ENCODE measurements at regions not wholly inside any gene's neighbourhood (a gene's known extent, or its start where the extent isn't known, plus 50 kb on each side); places are given as distances from the start of the nearest gene placed in this dataset.

DNA sequence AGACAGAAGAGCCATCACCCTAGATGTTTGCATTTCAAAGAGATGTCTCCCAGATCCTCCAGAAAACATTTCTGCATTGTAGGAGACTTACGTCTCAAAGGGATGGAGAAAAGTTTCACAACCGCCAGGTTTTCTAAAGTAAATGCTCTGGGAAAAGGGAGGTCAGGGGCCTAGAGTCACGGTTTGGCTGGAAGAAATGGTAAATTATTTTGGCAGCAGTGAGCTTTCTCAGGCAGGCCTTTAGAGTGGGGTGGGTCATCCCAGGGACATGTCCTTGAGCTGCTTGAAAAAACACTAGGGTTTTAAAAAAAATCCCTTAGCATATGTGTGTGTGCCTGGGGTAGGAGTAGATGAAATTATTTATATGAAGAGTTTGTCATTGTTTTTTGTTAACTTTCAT, 728.8 kb downstream of the TYW1 start:
- Mint-ChIP-seq H3K27me3 (ENCODE audit: low read depth, unreplicated experiment) (no peaks in the 10 kb centered on the region), H3K9me3 (ENCODE audit: unreplicated experiment) (peaks cover 15% of the 10 kb centered on the region), H3K36me3 (ENCODE audit: low read depth, unreplicated experiment) (no peaks in the 10 kb centered on the region), H3K27ac (ENCODE audit: unreplicated experiment) (no peak overlapping the region), H3K4me3 (ENCODE audit: unreplicated experiment) (no peak overlapping the region), H3K4me1 (ENCODE audit: low read depth, unreplicated experiment) (no peaks in the 10 kb centered on the region)
- H3K4me2 ChIP-seq (ENCODE audit: low read length): no peak overlapping the region
- no peaks in the 10 kb centered on the region for H3K27me3 ChIP-seq (ENCODE audit: insufficient read depth, low read length)
- no peak overlapping the region for H3K9ac ChIP-seq (ENCODE audit: low read length)
- H3K36me3 ChIP-seq (ENCODE audit: insufficient read depth, low read length): no peaks in the 10 kb centered on the region
- TF ChIP-seq EZH2 (IDR thresholded peaks at IDR 0.05; ENCODE audit: insufficient read depth, low read length) (no peak), CTCF (IDR thresholded peaks at IDR 0.05; ENCODE audit: insufficient read depth, low read depth, low read length) (no peak)
- FAIRE-seq (no peak), DNase-seq (ENCODE audit: low read depth) (no peak)
- no peak overlapping the region for H3K27ac ChIP-seq (ENCODE audit: low read depth, low read length)
- no peaks in the 10 kb centered on the region for H4K20me1 ChIP-seq (ENCODE audit: insufficient read depth, low read length)
- no peaks in the 10 kb centered on the region for H3K4me1 ChIP-seq (ENCODE audit: insufficient read depth, low read length)
- no peak overlapping the region for H2AFZ ChIP-seq (ENCODE audit: low read depth, low read length)
- no peaks in the 10 kb centered on the region for H3K9me3 ChIP-seq (ENCODE audit: insufficient read depth, low read depth, low read length)
- H3K79me2 ChIP-seq (ENCODE audit: insufficient read depth, low read length): no peaks in the 10 kb centered on the region
- H3K4me3 ChIP-seq (ENCODE audit: insufficient read depth, low read depth, low read length): no peak overlapping the region

GRCh38 chr7:67729771-67730170, 733.1 kb downstream of the TYW1 start:
- FAIRE-seq (no peak), DNase-seq (ENCODE audit: low read depth) (no peak)
- no peaks in the 10 kb centered on the region for H3K27me3 ChIP-seq (ENCODE audit: insufficient read depth, low read length)
- no peak overlapping the region for H3K9ac ChIP-seq (ENCODE audit: low read length)
- H3K4me1 ChIP-seq (ENCODE audit: insufficient read depth, low read length): no peaks in the 10 kb centered on the region
- no peak overlapping the region for H3K4me2 ChIP-seq (ENCODE audit: low read length)
- H3K36me3 ChIP-seq (ENCODE audit: insufficient read depth, low read length): no peaks in the 10 kb centered on the region
- no peaks in the 10 kb centered on the region for H4K20me1 ChIP-seq (ENCODE audit: insufficient read depth, low read length)
- H3K9me3 Mint-ChIP-seq (ENCODE audit: unreplicated experiment): peaks cover 9% of the 10 kb centered on the region
- no peak overlapping the region for H3K4me3 Mint-ChIP-seq (ENCODE audit: unreplicated experiment)
- H3K27ac ChIP-seq (ENCODE audit: low read depth, low read length): no peak overlapping the region
- H2AFZ ChIP-seq (ENCODE audit: low read depth, low read length): no peak overlapping the region
- H3K27ac Mint-ChIP-seq (ENCODE audit: unreplicated experiment): no peak overlapping the region
- TF ChIP-seq EZH2 (IDR thresholded peaks at IDR 0.05; ENCODE audit: insufficient read depth, low read length) (no peak), CTCF (IDR thresholded peaks at IDR 0.05; ENCODE audit: insufficient read depth, low read depth, low read length) (no peak)
- H3K4me3 ChIP-seq (ENCODE audit: insufficient read depth, low read depth, low read length): no peak overlapping the region
- H3K36me3 Mint-ChIP-seq (ENCODE audit: low read depth, unreplicated experiment): no peaks in the 10 kb centered on the region
- H3K4me1 Mint-ChIP-seq (ENCODE audit: low read depth, unreplicated experiment): no peaks in the 10 kb centered on the region
- no peaks in the 10 kb centered on the region for H3K9me3 ChIP-seq (ENCODE audit: insufficient read depth, low read depth, low read length)
- H3K79me2 ChIP-seq (ENCODE audit: insufficient read depth, low read length): no peaks in the 10 kb centered on the region
- no peaks in the 10 kb centered on the region for H3K27me3 Mint-ChIP-seq (ENCODE audit: low read depth, unreplicated experiment)

- H3K9me3 Mint-ChIP-seq (ENCODE audit: unreplicated experiment): peaks cover 9% of the 10 kb centered on the region
- H3K9ac ChIP-seq (ENCODE audit: low read length): no peak overlapping the region
- H3K4me3 ChIP-seq (ENCODE audit: insufficient read depth, low read depth, low read length): no peak overlapping the region
- no peaks in the 10 kb centered on the region for H3K36me3 ChIP-seq (ENCODE audit: insufficient read depth, low read length)
- no peaks in the 10 kb centered on the region for H3K79me2 ChIP-seq (ENCODE audit: insufficient read depth, low read length)
- H3K4me2 ChIP-seq (ENCODE audit: low read length): no peak overlapping the region
- H3K4me3 Mint-ChIP-seq (ENCODE audit: unreplicated experiment): no peak overlapping the region
- no peaks in the 10 kb centered on the region for H3K27me3 ChIP-seq (ENCODE audit: insufficient read depth, low read length)
- no peak for FAIRE-seq
- H4K20me1 ChIP-seq (ENCODE audit: insufficient read depth, low read length): no peaks in the 10 kb centered on the region
- H3K4me1 ChIP-seq (ENCODE audit: insufficient read depth, low read length): no peaks in the 10 kb centered on the region
- no peaks in the 10 kb centered on the region for H3K9me3 ChIP-seq (ENCODE audit: insufficient read depth, low read depth, low read length)
- H3K27ac ChIP-seq (ENCODE audit: low read depth, low read length): no peak overlapping the region
- no peak for TF ChIP-seq EZH2 (IDR thresholded peaks at IDR 0.05; ENCODE audit: insufficient read depth, low read length)
- no peak for TF ChIP-seq CTCF (IDR thresholded peaks at IDR 0.05; ENCODE audit: insufficient read depth, low read depth, low read length)
- no peaks in the 10 kb centered on the region for H3K4me1 Mint-ChIP-seq (ENCODE audit: low read depth, unreplicated experiment)
- H3K27ac Mint-ChIP-seq (ENCODE audit: unreplicated experiment): no peak overlapping the region
- H2AFZ ChIP-seq (ENCODE audit: low read depth, low read length): no peak overlapping the region
- no peak for DNase-seq (ENCODE audit: low read depth)
- no peaks in the 10 kb centered on the region for H3K36me3 Mint-ChIP-seq (ENCODE audit: low read depth, unreplicated experiment)
- no peaks in the 10 kb centered on the region for H3K27me3 Mint-ChIP-seq (ENCODE audit: low read depth, unreplicated experiment)
Measured at GRCh38 chr7:67731704-67732103, 735.1 kb downstream of the TYW1 start.

All from astrocyte (in vitro differentiated cells and primary cell).